Astrocyte (in vitro differentiated cells and primary cell): ENCODE measurements at regions not wholly inside any gene's neighbourhood (a gene's known extent, or its start where the extent isn't known, plus 50 kb on each side); places are given as distances from the start of the nearest gene placed in this dataset.

Source experiments
- EZH2 ChIP-seq: IDR thresholded peaks from 2 replicates; pipeline ENCODE4 v1.6.1; 2012; ENCODE audit warnings: mild to moderate bottlenecking, low read length, inconsistent platforms; ENCODE audit not compliant: insufficient read depth
- TF ChIP-seq, protein P1 (sequence below): IDR thresholded peaks from 2 replicates; pipeline ENCODE4 v1.5.1; 2011; ENCODE audit warnings: low read depth, mild to moderate bottlenecking, inconsistent platforms, low read length, moderate library complexity; ENCODE audit not compliant: insufficient read depth

DNA sequence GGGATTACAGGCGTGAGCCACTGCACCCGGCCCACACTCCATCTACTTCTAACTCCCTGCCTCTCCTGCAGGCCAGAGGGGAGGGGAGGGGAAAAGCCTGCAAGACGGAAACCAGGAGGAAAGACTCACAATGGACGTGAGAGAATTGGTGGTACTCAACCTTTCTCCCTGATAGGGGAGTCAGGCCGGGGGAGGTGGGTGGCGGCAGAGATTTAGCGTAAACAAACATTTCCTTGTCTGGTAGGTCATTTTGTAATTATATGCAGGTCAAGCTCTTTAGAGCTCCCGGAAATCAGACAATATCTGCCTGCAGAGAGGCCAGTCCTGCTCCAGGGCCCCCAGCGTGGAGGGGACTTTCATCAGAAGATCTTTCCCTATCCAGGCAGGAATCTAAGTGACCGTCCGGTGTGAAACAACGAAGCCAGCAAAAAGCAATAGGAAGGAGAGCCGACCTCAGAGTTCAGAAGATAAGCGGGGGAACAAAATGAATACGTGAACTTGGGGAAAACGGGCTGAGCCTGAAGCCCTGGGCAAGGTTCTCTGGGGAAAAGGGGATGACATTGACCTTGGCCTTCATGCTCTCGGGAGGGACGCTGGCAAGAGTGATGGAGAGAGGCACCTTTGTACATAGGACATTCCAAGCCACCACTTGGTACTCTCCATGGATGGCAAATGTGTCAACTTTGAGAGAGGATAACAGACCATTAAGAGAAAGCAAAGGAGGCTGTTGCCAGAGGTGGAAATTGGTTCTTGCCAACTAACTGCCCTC lies 62.3 kb downstream of the SPRING1 start:
- TF ChIP-seq EZH2 = no peak
- TF ChIP-seq, protein P1, sequence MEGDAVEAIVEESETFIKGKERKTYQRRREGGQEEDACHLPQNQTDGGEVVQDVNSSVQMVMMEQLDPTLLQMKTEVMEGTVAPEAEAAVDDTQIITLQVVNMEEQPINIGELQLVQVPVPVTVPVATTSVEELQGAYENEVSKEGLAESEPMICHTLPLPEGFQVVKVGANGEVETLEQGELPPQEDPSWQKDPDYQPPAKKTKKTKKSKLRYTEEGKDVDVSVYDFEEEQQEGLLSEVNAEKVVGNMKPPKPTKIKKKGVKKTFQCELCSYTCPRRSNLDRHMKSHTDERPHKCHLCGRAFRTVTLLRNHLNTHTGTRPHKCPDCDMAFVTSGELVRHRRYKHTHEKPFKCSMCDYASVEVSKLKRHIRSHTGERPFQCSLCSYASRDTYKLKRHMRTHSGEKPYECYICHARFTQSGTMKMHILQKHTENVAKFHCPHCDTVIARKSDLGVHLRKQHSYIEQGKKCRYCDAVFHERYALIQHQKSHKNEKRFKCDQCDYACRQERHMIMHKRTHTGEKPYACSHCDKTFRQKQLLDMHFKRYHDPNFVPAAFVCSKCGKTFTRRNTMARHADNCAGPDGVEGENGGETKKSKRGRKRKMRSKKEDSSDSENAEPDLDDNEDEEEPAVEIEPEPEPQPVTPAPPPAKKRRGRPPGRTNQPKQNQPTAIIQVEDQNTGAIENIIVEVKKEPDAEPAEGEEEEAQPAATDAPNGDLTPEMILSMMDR = no peak
